ENCODE measurements at regions not wholly inside any gene's neighbourhood (a gene's known extent, or its start where the extent isn't known, plus 50 kb on each side); places are given as distances from the start of the nearest gene placed in this dataset.
"Not testable (repeated sequence)": the region's sequence is repeated elsewhere in the genome, so short reads cannot be mapped to it uniquely, and the experiment has no call there.

DNA sequence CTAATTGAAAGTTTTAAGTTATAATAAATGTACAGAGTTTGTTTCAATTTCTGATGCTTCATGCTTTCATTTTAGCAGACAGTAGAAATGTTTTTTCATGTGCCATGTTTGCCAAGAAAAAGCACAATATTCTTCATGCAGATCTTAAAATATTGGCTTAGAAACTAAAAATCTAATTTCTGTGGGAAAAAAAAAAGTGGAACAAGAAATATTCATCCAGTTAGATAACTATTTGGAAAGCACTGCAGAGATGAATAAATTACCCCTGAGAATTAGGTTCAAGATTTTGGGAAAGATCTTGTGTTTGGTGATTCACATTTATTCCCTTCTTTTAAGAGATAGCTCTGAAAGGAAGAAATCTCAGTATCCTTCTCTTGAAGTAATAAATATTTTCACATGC is 912.5 kb downstream of the C4orf33 start:
- no peak for DNase-seq (ENCODE audit: low spot score)

DNA sequence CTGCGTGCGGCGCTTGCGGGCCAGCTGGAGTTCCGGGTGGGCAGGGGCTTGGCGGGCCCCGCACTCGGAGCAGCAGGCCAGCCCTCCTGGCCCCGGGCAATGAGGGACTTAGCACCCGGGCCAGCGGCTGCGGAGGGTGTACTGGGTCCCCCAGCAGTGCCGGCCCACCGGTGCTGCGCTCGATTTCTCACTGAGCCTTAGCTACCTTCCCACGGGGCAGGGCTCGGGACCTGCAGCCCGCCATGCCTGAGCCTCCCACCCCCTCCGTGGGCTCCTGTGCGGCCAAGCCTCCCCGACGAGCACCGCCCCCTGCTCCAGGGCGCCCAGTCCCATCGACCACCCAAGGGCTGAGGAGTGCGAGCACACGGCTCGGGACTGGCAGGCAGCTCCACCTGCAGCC is 916.9 kb downstream of the C4orf33 start:
- not testable (repeated sequence) for DNase-seq (ENCODE audit: low spot score)

DNA sequence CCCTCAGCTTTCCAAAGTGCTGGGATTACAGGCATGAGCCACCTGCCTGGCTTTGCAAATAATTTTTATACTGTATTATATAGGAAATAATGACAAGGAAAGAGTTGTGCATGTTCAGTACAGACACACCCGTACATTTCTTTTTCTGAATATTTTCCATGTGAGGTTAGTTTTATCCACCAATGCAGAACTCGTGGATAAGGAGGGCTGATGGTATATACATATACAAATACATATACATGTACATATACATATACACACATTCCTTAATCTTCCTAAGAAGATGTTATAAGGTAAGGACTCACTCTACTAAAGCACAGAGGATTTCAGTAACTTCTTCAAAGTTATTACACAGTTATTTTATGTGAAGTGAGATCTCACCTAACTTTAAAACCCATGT is 925.8 kb downstream of the C4orf33 start:
- no peak for DNase-seq (ENCODE audit: low spot score)

DNA sequence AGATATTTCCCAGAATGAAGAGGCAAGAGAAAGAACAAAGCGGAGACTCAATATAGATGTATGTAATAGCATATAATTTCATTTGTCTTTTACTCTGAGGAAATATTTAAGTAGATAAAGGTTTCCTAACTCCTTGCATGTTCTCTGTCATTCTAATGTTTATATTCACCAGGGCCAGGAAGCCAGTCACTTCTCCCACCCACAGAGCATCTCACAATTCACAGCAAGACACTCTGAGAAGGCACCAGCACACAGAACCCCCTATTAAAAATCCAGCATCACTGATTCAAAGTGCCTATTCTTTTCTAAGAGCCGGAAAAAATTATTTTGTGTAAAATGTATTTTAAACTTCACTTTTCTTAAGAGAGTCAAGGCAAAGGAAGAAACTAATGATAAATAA is 927.1 kb downstream of the C4orf33 start:
- peak; percentile 10 for DNase-seq (ENCODE audit: low spot score)

DNA sequence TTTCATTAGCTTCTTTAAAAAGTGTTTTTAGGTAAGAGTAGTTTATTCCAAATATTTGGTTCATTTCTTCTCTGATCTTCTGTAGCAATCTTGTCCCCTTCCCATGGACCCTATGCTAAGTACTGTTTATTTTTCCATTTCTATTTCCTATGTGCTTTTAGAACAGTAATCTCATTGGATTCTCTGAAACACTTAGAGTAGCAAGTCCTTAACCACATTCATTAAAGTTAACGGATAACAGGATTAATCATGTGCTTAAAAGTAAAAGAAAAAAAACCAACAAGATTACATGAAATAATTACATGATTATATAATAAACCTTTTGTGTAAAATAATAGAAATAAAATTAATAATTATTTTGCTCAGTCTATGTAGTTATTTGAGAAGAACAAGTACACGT is 929.7 kb downstream of the C4orf33 start:
- no peak for DNase-seq (ENCODE audit: low spot score)

DNA sequence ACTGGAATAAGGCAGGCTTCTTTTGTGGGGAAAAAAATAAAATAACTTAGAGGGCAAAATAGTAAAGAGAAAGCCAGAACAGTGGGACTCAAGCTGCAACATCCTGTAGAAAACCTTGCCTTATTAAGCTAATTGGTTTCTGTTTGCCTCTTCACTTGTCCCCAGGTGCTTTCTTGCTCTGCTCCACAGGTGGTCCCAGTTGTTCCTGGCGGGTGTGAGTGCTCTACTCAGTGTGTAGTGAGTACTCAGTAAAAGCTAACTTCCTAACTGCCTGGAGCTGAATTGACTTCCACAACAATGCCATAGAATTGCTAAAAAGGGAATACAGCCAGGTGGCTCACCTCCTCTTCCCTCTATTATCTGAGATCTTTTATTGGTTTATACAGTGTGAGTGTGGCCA is 930.2 kb downstream of the C4orf33 start:
- peak; percentile 62 for DNase-seq (ENCODE audit: low spot score)

DNA sequence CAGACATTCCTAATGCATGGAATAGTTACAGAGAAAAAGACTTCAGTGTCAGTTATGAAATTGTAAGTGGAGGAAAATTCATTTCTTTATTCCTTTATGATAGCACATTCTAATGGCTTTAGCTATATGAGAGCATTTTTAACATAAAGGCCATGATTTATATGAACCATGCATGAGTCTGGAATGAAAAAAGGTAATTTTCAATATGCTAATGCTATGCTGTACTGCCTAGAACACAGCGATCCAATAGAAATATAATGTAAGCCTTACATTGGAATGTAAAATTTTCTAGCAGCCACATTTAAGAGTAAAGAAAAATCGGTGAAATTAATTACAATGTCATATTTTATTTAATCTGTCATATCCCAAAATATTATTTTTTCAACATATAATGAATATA is 932.0 kb downstream of the C4orf33 start:
- no peak for DNase-seq (ENCODE audit: low spot score)

DNA sequence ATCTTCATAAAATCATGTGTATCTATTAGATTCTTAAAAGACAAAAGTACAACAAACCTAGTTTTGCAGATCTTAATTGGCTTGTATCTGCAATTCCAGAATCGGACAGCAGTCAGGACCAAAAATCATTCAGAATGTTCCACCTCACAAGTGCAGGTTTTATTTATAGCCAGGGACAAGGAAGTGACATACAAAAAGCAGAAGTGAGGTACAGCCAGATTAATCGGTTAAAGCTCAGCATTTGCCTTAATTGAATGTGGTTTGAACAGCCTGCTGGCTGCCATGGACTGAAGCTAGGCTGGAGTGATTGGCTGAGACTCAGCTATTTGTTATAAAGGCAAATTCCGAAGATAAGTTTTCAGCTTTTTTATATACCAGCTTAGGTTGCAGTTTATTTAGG is 932.6 kb downstream of the C4orf33 start:
- no peak for DNase-seq (ENCODE audit: low spot score)

DNA sequence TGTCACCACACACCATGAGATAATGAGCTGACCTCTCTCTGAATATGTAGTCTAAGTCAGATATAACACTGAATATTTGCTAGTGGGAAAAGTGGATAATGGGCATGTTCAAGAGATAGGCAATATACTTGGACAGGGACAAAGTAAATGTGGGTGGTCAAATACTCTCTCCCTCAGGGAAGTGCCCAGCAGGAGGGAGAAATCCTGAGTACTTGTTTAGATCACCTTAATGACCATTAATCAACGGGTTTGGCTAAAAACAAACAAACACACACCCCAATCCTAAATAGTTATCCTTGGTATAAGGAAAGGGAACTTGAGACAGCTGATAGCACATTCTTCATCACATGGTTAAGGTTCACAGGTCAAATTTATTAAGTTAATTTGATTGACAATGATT is 933.5 kb downstream of the C4orf33 start:
- no peak for DNase-seq (ENCODE audit: low spot score)

DNA sequence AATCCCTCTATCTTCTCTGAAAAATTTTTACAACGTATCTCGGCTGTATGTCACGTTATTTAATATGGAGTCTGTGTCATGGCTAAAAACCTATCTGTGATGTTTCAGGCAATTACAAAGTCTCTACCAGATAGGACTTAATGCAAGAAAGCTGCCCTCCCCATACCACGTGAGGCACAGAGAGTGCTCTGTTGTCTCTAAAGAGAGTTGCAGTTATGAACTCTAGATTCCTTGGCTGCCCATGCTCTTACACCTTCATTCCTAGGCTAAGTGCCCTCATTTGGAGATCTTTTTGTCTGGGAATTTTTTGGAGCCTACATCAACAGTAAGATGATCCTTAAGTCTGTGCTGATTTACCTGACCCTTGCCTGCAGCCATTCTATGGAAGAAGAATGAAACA is 935.9 kb downstream of the C4orf33 start:
- no peak for DNase-seq (ENCODE audit: low spot score)

DNA sequence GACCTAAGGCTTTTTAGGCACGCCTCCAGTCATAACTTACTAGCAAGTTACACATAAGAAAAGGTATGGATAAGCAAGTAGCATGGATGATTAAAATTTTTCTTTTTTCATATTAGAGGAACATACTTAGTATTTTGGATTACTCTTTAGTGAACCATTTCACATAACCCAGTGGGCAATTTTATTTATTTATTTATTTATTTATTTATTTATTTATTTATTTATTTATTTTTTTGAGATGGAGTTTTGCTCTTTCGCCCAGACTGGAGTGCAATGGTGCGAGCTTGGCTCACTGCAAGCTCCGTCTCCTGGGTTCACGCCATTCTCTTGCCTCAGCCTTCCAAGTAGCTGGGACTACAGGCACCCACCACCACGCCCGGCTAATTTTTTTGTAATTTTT is 937.7 kb downstream of the C4orf33 start:
- DNase-seq (ENCODE audit: low spot score) = not testable (repeated sequence)

DNA sequence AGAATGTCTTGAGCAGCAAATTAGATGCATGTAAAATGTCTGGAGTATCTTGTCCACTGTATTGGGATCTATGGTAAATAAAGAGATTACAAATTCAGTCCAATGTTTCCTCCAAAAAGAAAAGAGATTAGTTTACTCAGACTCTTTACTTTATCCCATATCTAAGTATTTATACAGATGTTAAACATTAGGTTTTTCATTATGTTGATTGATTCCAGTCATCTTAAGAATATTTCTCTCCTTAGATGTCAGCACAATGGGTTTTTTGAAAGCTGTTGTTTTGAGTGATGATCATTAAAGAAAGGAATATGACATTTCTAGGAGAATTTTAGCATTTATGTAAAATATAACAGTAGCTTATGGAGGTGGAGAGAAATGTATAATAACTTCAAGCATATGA is 938.9 kb downstream of the C4orf33 start:
- no peak for DNase-seq (ENCODE audit: low spot score)

DNA sequence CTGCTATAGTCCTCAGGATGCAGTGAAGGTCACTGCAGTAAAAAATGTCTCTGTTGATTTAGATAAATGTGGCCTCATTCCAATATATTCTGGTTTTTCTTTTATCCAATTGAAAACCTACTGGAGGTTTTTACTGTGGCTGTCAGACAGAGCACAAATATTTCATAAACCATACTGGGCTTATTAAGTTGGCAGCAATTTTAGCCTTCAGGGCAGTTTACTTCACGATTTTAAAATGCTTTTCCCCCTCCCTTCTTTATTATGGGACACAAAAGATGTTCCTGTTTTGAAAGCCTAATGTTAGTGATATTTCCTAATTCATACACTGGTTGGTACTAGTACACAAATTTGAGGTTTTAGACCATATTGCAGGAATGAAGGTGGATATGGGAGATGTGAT is 939.4 kb downstream of the C4orf33 start:
- DNase-seq (ENCODE audit: low spot score) = no peak

DNA sequence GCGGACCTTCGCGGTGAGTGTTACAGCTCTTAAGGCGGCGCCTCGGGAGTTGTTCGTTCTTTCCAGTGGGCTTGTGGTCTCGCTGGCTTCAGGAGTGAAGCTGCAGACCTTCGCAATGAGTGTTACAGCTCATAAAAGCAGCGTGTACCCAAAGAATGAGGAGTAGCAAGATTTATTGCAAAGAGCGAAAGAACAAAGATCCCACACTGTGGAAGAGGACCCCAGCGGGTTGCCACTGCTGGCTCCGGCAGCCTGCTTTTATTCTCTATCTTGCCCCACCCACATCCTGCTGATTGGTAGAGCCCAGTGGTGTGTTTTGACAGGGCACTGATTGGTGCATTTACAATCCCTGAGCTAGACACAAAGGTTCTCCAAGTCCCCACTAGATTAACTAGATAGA is 941.9 kb downstream of the C4orf33 start:
- DNase-seq (ENCODE audit: low spot score) = not testable (repeated sequence)

DNA sequence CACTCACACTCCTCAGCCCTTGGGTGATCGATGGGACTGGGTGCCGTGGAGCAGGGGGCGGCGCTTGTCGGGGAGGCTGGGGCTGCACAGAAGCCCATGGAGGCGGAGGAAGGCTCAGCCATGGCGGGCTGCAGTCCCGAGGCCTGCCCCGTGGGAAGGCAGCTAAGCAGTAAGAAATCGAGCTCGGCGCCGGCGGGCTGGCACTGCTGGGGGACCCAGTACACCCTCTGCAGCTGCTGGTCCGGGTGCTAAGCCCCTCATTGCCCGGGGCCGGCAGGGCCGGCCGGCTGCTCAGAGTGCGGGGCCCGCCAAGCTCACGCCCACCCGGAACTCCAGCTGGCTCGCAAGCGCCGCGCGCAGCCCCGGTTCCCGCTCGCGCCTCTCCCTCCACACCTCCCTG is 942.6 kb downstream of the C4orf33 start:
- not testable (repeated sequence) for DNase-seq (ENCODE audit: low spot score)

DNA sequence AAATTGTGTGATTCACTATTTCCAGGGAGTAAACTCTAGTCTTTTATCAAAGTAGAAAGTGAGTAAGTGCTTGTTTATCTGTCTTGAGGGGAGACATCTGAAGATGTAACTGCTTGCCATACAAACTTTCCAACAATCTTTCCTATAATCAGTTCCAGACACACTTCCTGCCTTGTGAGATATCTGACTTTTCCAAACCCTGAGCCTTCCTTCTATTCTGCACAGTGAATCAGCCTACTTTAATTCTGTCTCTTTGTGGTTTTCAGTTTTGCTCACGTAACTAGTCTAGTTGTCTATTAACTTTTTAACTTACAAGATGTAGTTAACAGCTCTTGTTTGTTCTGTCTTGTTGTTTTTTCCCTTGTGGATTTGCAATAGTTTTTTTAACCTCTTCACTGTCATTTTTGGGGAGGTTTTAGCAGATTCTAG is 947.8 kb downstream of the C4orf33 start:
- DNase-seq (ENCODE audit: low spot score) = no peak

DNA sequence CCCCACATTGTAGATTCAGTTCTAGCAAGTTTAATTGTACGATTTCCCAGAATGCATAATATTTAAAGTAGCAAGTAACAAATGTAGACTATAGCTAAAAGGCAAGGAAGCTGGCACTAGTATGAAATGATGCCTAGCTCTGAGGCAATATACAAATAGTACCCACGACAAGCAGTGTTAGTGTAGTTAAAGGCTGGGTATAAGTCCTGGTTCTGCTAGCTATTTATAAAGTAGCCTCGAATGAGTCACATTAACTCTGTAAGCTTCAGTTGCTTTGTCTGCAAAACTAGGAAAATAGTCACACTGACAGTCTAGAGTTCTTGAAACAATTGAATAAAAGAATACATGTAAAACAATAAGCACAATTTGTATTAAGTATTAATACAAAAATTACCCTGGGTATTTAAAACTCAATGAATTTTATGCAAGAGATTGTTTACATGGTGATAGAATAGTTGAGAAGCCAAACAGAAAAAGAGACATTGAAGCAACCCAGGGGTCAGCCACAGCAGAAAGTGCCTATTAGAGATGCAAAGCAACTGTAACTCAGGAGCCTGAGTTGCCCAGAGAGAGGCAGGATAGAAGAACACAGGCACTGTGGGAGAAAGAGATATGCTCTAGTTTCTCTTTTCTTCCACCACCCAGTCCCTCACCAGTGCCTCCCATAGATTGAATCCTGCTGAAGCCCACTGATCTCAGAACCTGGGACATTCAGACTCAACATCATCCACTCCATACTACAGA is 949.0 kb downstream of the C4orf33 start:
- peak; percentile 10 for DNase-seq (ENCODE audit: low spot score)

DNA sequence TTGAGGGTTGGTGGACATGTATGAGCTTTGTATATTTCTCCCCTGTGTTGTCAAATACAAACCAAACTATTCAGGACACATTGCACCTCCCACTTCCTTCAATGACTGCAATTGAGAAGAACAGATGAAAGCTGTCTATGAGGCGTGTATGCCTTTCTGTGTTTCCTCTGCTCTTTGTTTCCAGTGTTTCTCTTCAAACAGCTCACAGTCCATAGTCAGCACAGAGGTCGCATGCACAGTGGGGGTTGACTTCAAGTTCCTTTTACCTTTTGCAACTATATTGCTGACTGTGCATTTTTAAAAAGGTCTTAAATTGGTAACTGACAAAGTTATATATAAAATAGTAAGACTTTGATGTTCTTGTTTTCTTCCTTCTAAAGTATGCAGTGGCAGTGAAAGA is 957.8 kb downstream of the C4orf33 start:
- DNase-seq (ENCODE audit: low spot score) = no peak

DNA sequence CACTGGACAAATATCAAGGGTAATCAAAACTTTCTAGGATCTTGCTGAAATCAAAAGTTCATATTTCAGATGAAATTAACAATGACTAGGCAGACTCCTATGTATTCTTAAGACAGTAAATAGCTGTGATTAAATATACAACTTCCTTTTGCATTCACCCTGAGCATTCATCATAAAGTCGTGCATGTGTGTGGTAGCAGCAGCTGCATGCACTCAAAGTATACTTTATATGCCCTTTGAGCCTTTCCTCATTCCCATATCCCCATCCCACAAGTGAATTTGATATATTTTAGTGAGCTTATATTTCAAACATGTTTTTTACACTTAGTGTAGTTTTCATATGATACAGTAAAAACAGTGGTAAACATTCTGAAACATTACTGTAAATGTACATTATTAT is 959.0 kb downstream of the C4orf33 start:
- no peak for DNase-seq (ENCODE audit: low spot score)

DNA sequence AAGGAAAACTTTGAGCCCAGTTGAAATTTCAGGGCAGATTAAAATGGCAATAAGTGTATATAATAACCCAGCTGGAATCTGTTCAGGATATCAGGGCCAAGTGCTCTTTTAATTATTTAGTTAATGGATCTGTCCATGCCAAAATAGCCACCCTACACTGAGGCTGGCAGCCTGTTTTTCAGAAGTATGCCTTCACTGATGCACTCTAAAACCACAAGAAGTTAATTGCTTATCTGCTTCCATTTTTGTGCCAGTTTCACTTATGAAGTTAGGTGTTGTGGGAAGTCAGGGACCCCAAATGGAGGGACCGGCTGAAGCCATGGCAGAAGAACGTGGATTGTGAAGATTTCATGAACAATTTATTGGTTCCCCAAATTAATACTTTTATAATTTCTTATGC is 960.3 kb downstream of the C4orf33 start:
- DNase-seq (ENCODE audit: low spot score) = no peak

DNA sequence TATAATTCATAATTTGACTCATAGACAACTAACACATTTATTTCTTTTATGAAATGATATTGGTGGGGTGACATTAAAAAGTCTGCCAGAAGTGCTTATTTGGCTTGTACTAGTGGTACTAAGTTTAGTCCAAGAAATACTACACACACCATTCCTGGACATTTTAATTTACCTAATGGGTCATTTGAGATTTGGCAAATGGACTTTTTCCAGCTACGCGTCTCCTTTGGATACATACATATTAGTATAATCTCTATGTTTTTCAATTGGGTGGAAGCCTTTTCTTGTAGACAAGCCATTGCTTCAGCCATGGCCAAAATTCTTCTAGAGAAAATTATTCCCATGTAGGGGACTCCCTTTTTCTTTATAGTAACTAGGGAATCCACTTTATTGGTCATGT is 968.5 kb downstream of the C4orf33 start:
- DNase-seq (ENCODE audit: low spot score) = no peak

DNA sequence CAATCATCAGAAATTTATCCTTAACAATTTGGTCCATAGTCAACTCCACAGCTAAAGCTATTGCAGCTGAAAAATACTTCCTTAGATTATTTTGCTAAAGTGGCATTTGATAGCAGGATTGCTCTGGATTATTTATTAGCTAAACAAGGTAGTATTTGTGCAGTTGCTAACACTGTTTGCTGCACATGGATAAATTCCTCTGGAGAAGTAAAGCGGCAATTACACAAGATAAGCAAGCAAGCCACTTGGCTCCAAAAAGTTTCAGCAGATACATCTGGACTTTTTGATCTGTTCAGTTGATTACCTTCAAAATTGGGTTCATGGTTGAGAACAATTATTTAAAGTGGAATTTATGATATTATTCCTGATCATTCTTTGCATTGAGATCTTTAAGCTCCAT is 971.5 kb downstream of the C4orf33 start:
- no peak for DNase-seq (ENCODE audit: low spot score)

DNA sequence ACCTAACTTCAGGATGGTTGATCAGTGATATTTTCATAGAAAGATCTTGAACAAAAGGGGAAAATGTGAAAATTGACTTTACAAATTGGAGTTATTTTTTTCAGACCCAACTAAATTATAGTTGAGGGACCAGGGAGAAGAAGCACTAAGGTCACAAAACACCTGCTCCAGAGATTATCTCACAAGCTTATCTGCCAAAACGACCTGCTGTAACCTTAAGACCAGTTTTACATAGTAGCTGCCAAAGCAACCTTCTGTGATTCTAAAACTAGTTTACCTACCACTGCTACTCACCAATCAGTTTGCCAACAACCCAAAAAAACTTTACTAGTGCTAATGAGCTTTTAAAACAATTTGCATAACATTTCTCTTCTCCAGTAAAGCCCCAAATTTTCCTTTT is 972.1 kb downstream of the C4orf33 start:
- DNase-seq (ENCODE audit: low spot score) = no peak

DNA sequence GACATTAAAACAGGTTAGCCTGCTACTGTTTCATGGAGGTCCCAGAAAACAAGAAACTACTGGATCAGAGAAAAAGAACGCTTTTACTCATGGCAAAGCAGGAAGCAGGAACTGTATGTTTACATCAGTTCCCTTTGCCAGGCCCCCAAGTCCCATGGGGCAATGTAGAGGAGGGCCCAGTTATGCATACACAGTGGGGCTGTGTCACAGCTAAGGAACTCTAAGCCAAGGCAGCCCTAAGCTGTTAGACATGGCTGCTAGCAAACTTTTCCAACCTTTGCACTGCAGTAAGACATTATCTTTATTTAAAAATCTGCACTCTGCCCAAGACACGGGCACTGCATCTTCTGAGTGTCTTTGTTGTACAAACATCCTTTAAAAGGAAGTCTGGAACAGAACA is 975.8 kb downstream of the C4orf33 start:
- no peak for DNase-seq (ENCODE audit: low spot score)

All from iPS-NIHi11 (cell line).